G401 (cell line): ENCODE measurements at regions not wholly inside any gene's neighbourhood (a gene's known extent, or its start where the extent isn't known, plus 50 kb on each side); places are given as distances from the start of the nearest gene placed in this dataset.
"Not testable (repeated sequence)": the region's sequence is repeated elsewhere in the genome, so short reads cannot be mapped to it uniquely, and the experiment has no call there.

Experiments
- DNase-seq: peaks from one replicate; pipeline ENCODE4 v3.0.0-alpha.2; 2015; ENCODE audit warnings: low spot score
- in situ Hi-C: cut with HindIII; loops from 2 replicates; pipeline ENCODE4 v1.10.0; 2016; ENCODE audit warnings: low sequenced_read_pairs, mixed read lengths

DNA sequence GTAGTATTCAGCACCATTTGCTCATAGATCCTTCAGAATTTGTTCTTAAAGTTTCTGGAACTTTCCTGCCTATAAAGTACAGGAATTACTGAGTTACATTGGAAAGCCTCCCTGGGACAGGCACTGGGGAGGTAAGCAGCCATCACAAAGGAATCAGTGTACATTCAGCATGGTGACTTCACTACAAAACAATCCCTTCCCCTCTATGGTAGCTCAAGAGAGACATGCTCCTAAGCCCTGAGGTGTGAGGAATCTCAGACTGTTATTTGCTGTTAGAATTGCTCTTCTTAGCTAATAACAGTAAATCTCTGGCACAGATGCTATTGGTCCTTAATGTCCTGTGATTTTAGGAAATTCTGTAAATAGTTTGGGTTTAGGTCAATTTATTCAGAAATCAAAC, 1898.0 kb upstream of the PCDH7 start:
- DNase-seq = no peak
- in situ Hi-C loops = no loop called here

DNA sequence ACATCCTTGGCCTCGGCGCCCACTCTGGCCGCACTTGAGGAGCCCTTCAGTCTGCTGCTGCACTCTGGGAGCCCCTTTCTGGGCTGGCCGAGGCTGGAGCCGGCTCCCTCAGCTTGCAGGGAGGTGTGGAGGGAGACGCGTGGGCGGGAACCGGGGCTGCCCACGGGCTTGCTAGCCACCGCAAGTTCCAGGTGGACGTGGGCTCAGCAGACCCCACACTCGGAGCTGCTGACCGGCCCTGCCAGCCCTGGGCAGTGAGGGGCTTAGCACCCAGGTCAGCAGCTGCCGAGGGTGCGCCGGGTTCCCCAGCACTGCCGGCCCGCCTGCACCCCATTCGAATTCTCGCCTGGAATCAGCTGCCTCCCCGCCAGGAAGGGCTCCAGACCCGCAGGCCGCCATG, 1892.3 kb upstream of the PCDH7 start:
- in situ Hi-C loops = no loop called here
- DNase-seq = no peak

DNA sequence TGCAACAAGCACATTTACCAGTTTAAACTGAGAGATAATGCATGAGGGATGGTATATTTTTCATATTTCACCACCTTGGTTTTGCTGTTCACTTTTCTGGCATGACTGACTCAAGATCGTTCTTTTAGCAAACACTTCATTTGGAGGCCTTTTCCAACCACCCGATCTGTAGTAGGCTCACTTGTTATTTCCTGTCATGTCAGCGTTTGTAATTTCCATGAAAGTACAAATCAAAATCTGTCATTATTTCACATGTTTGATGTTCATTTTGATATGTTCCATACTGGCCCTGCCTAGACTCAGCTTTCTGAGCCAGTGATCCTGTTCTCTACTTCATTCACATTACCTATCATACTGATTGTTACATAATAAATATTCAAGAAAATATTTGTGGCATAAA, 1888.3 kb upstream of the PCDH7 start:
- in situ Hi-C loops = no loop called here
- no peak for DNase-seq

DNA sequence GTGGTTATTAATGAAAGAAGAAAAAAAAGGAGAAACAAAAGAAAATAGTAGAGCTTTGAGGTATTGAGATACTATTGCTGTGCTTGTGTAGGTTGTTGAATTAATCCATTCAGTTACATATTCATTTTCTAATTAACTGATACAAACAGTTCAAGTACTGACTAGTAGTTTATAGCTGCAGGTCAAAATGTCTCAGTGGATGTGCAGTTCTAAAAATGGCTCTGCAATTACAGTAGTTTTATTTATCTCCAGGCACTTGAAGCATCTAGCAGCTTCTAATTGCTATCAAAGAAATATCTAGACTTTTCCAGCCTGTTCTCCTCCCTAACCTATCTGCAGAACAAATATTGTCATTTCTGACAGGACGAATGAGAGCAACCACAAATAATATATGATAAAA, 1887.7 kb upstream of the PCDH7 start:
- DNase-seq = no peak
- in situ Hi-C loops = no loop called here

DNA sequence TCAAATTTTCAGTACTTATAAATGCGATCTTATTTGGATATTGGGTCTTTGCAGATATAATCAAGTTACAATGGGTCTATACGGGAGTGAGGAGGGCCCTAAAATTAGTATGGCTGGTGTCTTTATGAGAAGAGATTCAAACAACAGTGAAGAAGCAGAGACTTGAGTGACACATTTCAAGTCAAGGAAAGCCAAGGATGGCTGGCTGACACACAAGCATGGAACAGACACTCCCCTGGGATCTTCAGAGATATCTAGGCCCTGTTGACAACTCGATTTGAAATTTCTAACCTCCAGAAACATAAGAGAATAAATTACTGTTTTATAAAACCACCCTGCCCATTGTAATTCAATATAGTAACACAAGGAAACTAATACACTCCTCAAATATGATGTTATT, 1886.0 kb upstream of the PCDH7 start:
- no peak for DNase-seq
- in situ Hi-C loops = no loop called here

DNA sequence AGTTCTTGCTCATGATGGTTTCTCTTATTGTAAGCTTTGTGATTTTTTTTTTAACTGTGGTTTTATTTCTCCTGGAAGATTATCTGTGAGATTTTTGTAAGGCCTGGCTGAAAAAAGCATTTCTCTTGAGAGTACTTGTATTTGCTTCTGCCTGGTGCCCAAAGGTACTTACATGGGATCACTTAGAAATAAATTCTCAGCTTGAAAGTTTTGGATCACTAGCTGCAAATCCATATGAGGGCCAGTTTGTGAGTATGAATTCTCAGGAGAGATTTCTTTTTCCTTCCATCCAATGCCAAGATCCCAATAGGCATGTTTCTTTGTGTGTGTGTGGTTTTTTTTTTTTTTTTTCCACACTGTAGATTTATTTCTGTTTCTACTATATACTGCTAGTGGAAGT, 1884.7 kb upstream of the PCDH7 start:
- in situ Hi-C loops = no loop called here
- no peak for DNase-seq

DNA sequence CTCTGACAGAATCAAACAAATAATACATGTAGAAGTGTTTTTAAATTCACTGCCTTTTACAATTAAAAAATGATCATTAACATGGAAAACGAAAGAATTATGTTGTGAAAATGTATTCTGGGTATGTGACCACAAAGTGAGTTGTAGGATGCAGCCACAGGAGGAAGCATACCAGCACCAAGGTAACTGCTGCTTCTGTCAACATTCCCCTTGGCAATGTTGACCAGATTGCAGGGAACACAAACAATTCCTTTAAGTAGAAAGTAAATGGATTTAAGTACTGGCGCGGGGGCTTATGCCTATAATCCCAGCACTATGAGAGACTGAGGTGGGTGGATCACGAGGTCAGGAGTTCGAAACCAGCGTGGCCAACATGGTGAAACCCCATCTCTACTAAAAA, 1877.9 kb upstream of the PCDH7 start:
- in situ Hi-C loops = no loop called here
- DNase-seq = no peak

DNA sequence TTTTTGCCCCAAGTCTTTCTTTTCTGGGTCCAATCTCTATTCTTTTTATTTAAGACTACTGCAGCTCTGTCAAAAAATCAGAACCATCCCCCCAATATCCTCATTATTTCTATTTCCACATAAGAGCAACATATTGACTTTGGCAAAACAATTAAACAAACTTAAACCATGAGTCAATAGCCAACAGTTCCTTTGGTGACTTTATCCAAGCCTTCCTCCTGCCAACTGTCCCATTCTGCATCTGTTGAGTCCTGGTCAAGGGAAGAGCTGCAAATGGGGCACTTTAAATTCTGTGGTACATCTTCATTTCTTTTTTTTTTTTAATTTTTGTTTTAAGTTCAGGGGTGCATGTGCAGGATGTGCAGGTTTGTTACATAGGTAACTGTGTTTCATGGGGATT, 1875.0 kb upstream of the PCDH7 start:
- in situ Hi-C loops = no loop called here
- DNase-seq = no peak

DNA sequence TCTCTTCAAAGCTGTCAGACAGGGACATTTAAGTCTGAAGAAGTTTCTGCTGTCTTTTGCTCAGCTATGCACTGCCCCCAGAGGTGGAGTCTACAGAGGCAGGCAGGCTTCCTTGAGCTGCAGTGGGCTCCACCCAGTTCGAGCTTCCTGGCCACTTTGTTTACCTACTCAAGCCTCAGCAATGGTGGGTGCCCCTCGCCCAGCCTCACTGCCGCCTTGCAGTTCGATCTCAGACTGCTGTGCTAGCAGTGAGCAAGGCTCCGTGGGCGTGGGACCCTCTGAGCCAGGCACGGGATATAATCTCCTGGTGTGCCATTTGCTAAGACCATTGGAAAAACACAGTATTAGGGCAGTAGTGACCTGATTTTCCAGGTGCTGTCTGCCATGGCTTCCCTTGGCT, 1863.1 kb upstream of the PCDH7 start:
- in situ Hi-C loops, DNase-seq: not testable (repeated sequence)

DNA sequence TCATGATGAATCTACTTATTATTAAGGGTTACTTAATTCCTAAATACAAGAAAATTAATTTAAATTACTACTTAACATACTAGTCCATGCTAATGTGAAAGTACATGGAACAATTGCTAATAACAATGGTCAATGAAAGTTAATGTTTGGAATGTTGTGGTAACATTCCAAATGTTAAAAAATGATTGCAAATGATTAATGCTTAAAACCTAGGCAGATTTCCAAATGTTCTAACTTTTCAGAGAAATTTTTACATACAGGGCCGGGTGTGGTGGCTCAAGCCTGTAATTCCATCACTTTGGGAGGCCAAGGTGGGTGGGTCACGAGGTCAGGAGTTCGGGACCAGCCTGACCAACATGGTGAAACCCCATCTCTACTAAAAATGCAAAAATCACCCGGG, 1851.3 kb upstream of the PCDH7 start:
- in situ Hi-C loops = no loop called here
- no peak for DNase-seq

DNA sequence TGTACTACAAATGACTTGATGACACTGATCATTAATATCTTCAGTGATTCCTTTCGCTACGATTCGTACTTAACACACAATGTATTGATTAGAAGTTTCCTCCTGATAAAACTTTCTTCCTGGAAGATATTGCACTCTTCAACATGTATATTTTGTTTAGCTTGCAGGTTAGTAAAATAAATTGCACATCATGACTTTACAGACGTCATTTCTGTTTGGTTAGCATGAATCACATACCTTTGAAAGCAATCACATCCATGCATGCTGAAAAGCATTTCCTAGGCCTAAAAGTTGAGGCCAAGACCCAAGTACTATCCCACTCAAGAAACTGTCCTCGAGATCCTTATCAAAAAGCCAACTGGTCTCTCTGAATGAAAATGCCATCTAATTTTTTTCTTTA, 1841.0 kb upstream of the PCDH7 start:
- DNase-seq = no peak
- in situ Hi-C loops = no loop called here

DNA sequence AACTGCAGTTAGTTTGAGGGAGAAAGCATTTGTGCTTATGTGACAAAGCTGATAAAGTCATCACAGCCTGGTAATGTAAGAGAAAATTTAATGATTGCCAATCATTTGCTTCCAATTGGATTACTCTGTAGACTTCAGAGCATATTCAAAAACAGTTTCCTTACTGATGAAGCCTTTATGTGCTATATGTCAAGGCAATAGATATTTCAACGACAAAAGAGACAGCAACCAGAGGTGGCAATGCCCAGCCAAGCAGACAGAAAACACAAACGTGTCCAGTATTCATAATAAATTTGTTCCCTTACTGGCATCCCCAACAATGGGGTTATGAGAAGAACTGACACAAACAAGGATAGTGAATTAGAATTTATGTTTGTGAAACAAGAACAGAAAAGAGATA, 1840.3 kb upstream of the PCDH7 start:
- in situ Hi-C loops = no loop called here
- DNase-seq = no peak

DNA sequence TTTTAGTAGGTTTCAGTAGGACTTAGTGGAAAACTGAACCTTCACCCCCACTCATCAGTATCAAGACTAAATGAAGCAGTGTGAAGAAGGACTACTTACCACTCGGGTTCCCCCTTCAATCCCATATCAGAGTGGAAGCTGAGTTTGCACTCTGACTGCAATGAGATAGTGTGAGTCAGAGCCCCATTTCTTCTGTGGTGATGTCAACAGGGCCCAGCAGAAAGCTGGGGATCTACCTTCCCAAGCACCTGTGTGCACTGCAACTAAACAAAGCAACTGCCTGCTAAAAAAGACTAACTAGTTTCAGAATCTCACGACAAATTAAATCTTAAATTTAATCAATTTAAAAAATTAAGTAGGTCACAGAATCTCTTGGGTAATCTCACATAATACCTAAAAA, 1837.0 kb upstream of the PCDH7 start:
- DNase-seq = no peak

DNA sequence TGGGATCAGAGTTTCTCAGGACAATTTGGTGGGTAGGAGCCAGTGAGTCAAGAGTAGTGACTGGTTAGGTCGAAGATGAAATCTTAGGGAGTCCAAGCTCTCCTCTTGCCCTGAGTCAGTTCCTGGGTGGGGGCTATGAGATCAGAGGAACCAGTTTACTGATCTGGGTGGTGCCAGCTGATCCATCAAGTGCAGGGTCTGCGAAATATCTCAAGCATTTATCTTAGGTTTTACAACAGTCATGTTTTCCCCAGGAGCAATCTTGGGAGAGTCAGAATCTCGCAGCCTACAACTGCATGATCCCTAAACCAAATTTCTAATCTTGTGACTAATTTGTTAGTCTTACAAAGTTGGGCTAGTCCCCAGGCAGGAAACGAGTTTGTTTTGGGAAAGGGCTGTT, 1833.2 kb upstream of the PCDH7 start:
- in situ Hi-C loops = no loop called here
- no peak for DNase-seq

More for the DNA sequence above, 1837.0 kb upstream of the PCDH7 start:
- in situ Hi-C loops = no loop called here

DNA sequence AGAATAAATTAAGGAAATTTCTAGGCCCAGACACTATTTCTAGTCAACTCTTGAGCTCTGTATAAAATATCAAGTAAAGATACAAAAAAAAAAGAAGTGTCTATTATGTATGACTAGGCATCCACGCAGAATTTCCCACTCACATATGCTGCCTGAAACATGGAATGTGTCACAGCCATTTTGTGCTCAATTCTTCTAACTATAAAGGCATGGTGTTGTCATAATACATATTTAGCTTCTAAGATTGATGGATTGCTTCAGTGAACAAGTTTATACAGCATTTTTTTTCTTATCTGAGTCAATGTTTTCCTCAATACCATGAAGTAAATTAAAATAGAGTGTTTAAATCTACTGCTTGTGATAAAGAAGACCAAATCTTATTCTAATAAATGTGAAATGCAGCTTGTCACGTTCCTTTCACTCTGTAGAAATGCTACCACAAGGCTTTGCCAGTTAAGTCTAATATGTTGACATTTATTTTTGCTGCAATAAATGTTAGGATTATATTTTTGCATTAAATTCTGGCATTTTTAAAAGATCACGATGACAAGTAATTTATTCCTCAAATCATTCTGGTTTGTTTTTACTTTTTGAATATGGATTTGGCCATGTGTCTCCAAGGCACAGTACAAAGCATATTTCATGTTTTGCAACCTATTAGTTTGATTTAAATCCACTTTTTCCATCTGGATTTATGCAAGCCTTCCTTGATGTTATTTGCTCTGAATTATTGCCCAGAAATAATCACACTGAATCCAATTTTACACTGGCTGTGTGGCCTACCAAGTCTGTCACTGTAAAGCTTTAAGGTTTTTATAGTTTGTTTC, 1829.0 kb upstream of the PCDH7 start:
- in situ Hi-C loops = no loop called here
- no peak for DNase-seq

DNA sequence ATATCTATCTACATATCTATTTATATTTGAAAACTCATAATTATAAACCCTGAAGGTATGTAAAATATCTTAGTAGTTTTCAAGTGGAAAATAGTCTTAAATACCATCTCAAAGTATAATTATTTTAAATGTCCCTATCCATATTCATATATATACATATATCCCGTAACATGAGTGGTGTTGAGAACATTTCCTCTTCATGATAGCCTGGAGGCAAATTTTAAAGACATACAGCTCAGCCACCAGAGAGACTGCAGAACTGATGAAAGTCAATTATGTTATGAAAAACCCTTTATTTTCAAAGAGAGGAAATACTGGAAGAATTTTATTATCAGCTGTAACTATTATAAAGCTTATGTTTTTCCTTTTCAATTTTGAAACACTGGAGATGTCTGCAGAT, 1806.7 kb upstream of the PCDH7 start:
- no peak for DNase-seq
- in situ Hi-C loops = no loop called here

DNA sequence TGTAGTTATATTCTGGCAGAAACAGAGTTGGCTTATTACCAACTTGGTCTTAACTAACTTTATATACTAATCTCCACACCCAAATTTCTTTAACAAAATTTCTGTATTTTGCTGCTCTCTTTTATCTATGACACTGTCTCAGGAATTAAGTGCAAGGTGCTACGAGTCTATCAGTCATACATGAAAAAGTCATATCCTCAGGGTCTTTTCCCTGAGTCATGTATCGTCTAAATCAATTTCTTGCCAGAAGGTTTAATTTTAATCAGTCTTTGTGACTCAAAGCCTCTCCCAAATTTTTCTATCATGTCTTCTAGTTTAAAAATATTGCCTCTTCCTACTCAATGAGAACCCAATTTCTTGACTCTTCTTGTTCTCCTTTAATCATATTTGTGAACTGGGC, 1803.6 kb upstream of the PCDH7 start:
- no peak for DNase-seq
- in situ Hi-C loops = no loop called here

DNA sequence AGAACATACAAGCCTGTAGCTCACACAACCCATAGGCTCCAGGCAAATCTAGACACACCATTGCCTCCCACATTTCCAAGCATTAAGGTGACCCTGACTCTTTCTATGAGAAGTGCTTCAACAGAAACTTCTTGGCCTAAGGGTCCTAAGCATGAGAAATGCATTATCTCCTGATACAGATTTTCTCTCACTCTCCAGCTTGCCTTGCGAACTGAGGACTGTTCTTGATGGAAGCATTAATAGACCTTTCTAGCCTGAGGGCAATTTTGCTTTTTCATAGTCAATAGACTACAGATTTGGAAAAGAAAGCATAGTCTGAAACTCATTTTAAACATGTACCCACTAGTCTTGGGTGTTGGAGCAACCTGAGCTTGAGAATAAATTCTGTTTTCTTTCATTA, 1801.3 kb upstream of the PCDH7 start:
- DNase-seq = no peak
- in situ Hi-C loops = no loop called here

DNA sequence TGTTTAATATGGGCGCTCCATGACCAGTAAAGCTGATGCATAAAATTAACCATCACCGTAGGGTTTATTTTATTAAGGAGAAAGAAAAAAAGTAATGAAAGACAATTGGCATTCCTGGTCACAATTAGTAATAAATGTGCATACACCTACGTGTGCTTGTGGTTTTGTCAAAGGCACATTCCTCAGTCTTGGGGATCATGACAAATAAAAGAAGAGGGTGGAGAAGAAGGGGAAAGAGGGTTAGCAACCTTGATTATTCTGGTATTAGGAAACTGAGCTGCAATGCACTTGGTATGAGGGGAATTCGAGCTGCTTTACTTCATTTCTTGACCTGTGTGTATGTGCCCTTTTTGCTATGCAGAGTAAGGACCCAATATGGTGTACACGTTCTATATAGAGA, 1798.3 kb upstream of the PCDH7 start:
- in situ Hi-C loops = no loop called here
- no peak for DNase-seq

DNA sequence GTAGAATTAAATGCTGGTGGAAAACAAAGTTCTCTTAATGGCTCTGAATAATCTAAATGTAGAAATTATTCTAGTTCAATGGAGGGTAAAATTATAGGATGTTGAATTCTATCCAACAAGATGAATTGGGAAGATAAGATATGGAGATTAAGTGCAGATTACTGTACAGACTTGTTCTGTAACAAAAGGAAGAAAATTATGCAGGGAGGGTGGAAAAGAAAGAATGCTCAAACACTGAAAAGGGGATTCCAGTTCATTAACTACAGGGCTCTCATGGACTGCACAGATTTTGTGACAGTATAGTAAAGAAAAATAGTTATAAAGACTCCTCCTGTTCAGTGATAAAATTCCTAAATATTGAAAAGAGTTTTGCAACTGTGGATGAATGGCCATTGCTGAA, 1794.0 kb upstream of the PCDH7 start:
- in situ Hi-C loops = no loop called here

DNA sequence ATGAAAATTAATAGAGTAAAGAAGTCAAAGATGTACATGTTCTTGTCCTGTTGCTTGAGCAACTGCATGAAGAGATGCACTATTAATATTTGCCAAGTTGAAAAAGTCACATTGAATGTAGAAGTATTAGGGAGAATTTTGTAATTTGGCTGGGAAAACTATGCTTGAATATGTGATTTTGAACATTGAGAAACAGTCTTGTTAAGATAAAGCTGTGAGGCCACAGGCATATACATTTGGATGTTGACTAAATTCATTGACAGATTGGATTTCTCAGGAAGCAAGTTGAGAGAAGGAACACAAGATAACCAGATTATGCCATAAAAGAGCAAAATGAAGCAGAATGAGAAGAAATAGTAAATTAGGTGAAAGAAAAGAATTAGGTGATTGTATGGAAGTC, 1777.5 kb upstream of the PCDH7 start:
- in situ Hi-C loops = no loop called here
- no peak for DNase-seq

More for the DNA sequence above, 1794.0 kb upstream of the PCDH7 start:
- DNase-seq = no peak

DNA sequence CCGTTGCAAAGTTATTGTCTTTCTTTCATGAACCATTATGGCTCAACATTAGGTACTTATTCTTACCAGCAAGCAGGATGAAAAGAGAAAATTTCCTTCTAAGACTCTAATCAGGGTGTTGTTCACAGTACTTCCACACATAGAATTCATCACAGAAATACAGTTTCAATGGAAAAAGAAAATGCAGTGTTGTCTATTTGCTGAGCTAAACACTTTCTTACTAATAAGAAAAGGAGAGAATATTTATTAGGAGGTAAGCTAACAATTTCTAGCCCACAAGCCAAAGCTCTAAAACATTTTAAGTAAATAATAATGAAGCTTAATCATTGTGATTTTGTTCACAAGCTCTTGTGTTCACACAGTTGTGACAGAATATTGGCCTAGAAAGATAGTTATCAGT, 1772.8 kb upstream of the PCDH7 start:
- in situ Hi-C loops = no loop called here
- no peak for DNase-seq
